Raji (cell line): ENCODE measurements at regions not wholly inside any gene's neighbourhood (a gene's known extent, or its start where the extent isn't known, plus 50 kb on each side); places are given as distances from the start of the nearest gene placed in this dataset.

ENCODE experiments used
- POLR2A ChIP-seq: IDR thresholded peaks from 2 replicates; pipeline ENCODE4 v1.6.1; 2011; ENCODE audit warnings: low read depth, low read length, control low read depth; ENCODE audit not compliant: insufficient read depth

DNA sequence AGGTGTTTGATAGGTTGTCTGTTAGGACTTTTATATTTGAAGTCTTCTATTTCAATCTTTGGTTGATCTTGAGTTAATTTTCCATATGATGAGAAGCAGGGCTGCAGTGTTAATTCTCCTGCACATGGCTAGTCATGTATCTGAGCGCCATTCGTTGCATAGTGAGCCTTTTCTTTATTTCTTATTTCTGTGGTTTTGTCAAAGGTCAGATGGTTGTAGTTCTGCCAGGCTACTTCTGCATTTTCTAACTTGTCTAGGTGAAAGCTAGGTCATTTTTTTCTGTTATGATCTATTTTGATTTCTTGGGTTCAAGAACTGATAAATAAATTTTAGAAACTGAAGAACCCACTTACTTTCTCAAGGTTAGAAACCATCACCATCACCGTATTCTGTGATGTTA, 56.7 kb downstream of the CCDC74A start:
- no peak for TF ChIP-seq POLR2A

DNA sequence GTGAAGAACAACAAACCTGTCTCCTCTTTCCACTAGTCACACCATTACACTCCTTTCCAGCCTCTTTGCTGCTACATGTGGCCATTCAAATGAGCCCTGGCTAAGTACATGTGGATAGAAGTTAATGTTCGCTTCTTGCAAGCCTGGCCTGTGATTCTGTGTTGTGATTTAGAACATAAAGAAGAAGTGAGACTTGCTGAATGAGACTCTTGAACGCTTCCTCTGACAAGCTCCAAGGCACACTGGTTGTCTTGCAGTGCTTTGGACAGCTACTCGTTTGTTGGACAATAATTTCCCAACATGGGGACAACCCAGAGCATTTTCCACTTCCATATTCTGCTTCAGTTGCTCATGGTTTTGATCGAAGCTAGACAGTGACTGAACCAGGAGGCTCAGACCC, 57.3 kb downstream of the CCDC74A start:
- peak; percentile 53; the same call in 1 of the 2 replicates for TF ChIP-seq POLR2A

DNA sequence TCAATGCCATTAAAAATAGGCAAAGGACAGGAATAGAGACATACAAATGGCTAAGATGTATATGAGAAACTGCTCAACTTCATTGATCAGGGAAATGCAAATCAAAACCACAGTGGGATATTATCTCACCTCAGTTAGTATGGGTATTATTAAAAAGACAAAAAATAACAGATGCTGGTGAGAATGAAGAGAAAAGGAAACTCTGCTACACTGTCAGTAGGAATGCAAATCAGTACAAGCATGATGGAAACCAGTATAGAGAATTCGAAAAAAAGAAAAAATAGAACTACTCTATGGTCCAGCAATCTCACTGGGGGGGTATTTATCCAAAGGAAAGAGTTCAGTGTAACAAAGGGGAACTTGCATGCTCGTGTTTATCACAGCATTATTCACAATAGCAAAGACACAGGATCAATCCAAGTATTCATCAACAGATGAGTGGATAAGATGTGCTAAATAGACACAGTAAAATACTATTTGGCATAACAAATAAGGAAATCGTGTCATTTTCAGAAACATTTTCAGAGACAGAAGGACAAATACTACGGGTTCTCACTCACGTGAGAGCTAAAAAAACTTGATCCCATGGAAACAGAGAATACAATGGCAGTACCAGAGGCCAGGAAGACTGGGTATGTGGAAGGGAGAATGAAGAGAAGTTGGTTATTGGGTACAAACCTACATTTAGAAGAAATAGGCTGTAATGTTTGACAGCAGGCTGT, 60.6 kb downstream of the CCDC74A start:
- TF ChIP-seq POLR2A, result 0 out of 2 replicates have a peak, but pooled peaks have one; percentile 5

DNA sequence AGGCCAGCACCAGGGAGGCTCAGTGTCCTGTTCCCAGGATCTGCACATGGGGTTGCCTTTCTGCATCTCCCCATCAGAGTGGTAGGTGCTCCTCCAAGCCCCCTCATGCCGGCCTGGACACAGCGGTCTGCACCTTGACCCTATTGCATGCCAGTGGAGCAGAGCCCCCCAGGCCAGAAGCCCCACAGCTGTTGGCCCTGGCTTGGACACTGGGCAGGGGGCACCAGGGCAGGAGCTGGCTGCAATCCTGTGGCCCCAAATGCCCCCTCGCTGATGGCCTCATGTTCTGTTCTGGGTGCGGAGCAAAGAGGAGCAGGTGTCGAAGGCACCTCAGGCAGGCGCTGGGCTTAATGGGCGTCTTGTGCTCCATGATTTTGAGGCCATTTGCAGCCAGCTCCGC, 62.7 kb downstream of the CCDC74A start:
- TF ChIP-seq POLR2A, result no peak

DNA sequence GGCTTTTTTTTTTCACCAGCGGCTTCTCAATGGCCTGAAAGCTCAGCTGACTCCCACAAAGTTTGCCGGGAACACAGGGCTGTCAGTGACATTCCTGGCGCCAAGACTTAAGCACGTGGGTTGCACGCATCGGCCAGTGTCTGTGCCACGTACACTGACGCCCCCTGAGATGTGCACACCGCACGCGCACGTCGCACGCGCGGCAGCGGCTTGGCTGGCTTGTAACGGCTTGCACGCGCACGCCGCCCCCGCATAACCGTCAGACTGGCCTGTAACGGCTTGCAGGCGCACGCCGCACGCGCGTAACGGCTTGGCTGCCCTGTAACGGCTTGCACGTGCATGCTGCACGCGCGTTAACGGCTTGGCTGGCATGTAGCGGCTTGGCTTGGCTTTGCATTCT, 63.2 kb downstream of the CCDC74A start:
- no peak for TF ChIP-seq POLR2A

DNA sequence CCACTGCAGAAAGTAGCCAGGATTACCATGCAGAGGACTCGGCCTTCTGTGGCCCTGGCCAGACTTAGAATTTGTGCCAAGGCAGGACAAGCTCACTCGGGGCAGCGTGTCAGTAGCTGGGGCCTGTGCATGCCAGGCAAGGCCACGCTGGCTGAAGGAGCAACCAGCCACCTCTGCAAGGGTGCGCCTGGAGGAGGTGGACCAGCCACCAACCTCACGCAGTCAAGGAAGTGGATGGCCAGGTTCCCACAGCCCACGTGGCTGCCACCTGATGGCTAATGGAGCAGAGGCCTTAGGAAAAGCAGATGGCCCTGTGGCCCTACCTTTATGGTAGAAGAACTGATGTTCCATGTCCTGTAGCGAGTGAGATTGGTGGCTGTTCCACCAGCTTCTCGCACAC, 107.9 kb downstream of the CCDC74A start:
- no peak for TF ChIP-seq POLR2A

DNA sequence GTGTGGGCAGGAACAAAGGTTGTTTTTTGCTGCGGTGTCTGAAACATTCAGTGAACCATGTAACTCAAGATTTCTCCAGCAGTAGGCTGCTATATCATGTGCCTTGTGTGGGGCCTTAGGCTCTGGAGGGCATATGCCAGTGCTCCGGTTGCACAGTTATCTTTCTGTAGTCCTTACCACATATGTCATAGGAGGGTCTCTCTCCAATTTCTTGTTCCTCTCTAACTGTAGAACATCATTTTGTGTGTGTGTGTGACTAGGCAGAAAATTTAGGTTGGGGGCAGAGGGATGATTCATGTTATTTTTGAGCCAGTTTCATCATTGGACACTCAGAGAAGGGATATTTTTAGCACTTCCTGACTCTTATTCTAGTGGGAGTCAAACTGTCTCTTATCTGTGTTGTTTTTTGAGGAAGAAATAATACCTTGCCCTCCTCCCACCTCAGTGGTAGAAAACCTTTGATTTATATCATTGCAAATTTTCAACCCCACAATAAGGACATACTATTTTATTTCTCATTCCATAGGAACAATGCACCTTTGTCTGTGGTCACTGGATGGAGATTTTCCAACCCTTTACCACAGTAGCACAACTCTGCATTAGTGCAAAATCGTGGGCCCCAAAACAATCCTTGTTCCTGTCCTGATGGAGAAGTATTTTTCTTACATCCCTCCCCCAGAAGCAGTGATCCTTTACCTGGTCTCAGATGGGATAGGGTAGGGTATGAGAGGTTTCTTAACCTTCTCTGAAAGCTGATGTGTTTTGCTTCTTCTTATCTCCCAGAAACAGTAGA, 113.9 kb downstream of the CCDC74A start:
- no peak for TF ChIP-seq POLR2A

DNA sequence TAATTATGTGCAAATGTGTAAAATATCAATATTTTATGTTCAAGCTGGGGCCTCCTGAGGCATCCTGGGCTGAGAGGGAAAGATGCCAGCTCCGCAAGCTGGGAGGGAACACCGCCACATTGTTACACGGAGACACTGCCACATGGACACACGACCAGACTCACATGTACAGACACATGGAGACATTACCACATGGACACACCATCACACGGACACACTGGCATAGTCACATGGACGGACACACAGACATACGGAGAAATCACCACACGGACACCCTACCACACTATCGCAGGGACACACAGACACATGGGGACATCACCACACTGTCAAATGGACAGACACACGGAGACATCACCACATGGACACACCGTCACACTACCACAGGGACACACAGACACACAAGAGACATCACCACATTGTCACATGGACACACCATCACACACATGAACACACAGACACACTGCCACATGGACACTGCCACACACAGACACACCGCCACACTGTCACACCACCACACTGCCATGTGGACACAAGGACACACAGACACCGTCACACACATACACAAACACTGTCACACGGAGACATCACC, 117.6 kb downstream of the CCDC74A start:
- TF ChIP-seq POLR2A, result no peak

DNA sequence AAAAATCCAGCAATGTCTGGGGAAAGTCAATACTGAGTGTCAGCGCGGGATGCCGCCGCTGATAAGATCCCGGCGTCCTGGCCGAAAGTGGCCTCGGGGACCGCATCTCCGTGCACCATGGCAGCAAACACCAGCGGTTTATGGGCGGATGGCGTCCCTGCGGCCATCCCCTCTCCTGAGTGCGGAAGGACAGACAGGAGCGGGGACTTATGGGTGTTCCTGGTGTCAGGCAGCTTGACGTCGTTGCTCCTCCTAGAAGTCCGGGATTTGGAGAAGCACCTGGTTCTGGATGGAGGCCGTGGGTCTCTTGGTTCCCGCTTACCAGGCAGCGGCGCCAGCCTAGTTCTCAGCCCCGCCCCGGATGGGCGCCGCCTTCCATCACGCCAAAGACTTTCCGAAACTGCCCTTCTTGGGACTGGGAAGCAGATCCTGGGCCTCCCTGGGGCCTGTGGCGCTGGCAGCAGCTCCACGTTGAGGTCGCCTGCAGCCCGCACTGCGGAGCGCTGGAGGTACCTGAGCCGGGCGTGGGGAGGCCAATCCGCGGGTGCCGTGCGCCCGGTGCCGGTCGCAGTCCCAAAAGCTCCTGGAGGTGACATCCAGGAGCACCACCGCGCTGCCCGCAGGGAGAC, 119.1 kb downstream of the CCDC74A start:
- no peak for TF ChIP-seq POLR2A

DNA sequence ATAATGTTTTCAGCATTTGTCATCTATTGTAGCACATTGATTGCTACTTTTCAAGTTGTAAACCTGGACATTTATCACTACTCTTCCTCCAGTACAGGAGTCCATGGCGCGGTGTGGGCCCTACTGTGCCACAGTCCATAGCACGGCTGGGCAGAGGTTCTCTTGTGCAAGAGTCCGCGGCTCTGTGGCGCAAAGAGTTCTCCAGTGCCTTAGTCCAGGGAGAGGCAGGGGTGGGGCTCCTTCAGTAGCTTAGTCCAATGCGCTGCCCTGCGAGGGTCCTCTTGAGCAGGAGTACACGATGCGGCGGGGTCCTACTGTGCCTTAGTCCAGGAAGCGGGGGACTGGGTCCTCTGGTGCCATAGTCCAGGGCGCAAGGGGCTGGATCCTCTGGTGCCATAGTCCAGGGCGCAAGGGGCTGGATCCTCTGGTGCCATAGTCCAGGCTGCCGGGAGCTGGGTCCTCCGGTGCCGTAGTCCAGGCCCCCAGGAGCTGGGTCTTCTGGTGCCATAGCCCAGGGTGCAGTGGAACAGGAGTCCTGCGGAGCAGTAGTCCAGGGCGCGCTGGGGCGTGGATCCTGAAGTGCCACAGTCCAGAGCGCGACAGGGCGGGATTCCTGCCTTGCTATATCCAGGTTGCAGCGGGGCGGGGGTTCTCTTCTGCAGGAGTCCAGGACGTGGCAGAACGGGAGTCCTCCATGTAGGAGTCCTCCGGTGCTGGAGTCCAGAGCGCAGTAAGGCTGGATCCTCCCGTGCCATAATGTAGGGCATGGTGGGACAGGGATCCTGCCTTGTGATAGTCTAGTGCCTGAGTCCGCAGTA, 129.3 kb downstream of the CCDC74A start:
- no peak for TF ChIP-seq POLR2A

DNA sequence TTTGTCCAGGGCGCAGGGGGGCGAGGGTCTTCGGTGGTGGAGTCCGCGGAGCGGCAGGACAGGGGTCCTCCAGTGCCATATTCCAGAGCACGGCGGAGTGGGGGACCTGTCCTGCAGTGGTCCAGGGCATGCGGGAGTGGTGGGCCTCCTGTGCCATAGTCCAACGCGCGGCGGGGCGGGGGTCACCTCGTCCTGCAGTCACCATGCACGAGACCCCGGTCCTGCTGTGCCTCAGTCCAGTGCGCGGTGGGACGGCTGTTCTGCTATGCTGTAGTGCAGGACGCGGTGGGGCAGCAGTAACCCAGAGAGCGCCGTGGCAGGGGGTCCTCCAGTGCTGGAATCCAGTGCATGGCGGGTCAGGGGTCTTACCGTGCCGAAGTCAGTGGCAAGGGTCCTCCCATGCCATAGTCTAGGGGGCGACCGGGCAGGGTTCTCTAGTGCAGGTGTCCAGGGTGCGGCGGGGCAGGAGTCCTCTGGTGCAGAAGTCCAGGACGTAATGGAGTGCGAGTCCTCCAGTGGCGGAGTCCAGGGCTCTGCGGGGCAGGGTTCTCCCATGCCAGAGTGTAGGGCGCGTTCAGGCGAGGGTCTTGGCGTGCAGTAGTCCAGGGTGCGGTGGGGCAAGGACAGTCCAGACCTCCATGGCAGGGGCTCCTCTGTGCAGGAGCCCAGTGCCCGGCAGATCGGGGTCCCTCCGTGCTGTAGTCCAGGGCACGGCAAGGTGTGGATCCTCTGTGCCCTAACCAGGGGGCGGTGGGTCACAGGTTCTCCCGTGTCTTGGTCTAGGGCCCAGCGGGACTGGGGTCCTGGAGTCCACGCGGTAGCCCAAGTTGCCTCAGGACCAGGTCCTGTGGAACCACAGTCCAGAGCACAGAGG, 130.4 kb downstream of the CCDC74A start:
- no peak for TF ChIP-seq POLR2A

DNA sequence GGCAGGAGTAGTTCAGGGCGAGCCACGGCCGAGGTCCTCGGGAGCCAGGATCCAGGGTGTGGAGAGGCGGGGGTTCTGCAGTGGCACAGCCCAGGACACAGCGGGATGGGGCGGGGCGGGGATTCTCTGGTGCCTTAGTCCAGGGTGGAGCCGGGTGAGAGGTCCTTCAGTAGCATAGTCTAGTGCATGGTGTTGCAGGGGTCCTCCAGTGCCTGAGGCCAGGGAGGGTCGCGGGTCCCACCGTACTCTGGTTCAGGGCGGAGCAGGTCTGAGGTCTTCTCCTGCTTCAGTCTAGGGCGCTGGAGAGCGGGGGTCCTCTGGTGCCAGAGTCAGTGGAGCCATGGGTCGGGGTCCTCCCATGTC, 131.1 kb downstream of the CCDC74A start:
- no peak for TF ChIP-seq POLR2A

DNA sequence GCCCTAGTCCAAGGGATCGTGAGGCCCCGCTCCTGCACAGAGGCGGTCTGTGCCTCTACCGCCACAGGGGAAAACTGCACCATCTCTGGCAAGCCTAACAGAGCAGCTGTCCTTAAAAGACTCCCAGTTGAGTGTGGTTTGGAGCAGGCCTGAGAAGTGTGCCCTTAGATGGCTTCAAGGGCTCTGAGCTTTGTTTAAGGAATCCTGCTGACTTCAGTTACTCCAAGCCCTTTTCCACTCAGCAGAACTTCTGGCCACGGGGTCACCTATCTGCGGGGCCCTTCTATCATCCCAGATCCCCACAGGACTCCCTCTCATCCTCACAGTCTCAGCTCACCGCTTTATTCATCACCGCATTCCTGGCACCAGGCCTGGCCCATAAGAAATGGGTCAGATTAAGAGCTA, 131.5 kb downstream of the CCDC74A start:
- no peak for TF ChIP-seq POLR2A

DNA sequence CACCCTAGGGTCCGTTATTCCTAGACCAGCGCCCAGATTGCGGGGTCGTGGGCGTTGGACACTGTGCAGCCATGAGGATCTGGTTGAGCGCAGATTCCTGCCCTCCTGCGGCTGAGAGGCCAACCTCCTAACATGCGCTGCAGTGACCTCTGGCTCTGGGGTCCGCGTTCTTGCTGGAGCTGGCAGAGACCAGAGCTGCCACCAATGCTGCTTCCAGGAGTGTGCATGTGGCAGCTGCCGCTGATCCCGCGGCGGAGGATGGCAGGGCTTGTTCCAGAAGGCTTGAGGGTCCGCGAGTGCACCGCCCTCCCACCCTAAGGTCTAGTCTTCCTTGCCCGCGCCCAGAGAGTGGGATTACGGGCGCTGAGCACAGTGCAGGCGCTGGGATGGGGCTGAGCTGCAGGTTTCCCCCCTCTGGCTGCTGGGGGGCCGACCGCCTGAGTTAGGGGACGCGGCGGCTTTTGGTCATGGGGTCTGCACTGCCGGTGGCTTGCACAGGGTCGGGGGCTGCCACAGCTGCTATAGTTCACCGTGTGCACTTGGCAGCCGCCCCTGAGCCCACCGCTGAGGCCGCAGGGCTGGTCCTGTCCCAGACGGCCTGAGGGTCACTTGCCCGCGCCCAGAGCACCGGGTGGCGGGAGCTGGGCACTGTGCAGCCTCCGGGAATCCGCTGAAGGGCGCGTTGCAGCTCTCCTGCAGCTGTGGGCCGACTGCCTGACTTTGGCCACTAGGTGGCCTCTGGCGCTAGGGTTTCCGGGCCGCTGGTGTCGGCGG, 145.9 kb downstream of the CCDC74A start:
- no peak for TF ChIP-seq POLR2A

DNA sequence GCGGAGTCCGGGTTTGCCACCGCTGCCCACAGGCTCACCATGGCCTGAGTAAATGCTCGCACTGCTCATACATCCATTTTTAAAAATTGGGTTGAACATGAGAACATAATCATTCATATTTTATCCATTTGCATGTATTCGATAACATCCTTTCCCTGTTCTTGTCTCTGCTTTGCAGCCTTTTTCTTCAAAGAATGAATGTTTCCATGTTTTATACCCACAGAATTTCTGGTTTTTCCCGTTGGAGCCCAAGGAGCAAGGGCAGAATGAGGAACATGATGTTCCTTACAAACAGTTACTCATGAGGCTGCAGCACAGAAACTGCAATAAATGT, 146.5 kb downstream of the CCDC74A start:
- TF ChIP-seq POLR2A, result no peak
